ENCODE measurements at regions not wholly inside any gene's neighbourhood (a gene's known extent, or its start where the extent isn't known, plus 50 kb on each side); places are given as distances from the start of the nearest gene placed in this dataset.

DNA sequence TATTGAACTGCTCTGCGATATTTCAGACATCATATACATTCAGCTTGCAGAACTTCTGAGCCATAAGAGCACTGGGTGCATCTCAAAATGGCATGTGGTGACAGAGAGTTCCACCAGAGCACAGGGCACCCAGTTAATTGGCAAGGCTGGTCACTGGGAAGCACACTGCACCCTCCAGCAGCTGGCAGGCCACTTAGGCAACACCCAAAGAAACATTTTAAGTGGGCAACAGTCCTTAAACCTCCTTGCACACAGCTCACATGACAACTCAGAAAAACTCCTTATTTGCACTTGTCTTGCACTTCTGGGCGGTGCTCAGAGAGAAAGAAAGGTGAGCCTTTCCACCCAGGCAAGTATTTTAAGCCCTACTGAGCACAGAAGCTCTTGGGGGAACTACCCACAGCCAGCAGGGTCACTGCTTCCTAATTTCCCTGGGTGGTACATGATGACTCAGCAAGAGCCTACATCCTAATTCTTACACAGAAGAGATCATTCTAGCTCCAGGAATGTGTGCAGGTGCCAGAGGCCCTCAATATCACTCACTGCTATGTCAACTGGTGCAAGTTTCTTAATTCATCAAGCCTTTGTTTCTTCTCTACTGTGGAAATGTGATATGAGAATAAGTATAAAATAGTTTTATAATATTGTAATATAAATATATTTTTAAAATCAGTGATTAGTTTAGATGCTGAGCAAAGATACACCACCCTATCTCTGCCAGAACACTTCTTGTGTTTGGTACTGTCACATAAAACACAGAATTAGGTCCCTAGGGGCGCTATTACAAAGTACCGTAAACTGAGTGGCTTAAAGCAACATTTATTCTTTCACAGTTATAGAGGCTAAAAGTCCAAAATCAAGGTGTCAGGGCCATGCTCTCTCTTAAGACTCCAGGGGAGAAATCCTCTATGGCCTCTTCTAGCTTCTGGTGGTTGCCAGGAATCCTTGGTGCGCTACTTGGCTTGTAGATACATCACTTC lies 155.1 kb upstream of the PPARGC1A start:
- Histone ChIP-seq H3K9me3 (ENCODE audit: control insufficient read depth in 1 of 2, low read length in 2 of 2) (no peaks in the 10 kb centered on the region), H3K4me3 (ENCODE audit: low read length in 2 of 2) (no peak overlapping the region), H3K36me3 (ENCODE audit: insufficient read depth, low read length) (no peaks in the 10 kb centered on the region), H3K27me3 (ENCODE audit: insufficient read depth, low read length) (no peaks in the 10 kb centered on the region), H3K27ac (ENCODE audit: low read depth, low read length) (no peak overlapping the region), H3K4me1 (ENCODE audit: insufficient read depth, low read length) (no peaks in the 10 kb centered on the region)
- Mint-ChIP-seq H3K27me3 (no peaks in the 10 kb centered on the region), H3K9me3 (peaks cover 0 to 3% (median 0%) of the 10 kb centered on the region in 8 donors), H3K36me3 (no peaks in the 10 kb centered on the region), H3K27ac (no peak overlapping the region), H3K4me1 (no peaks in the 10 kb centered on the region), H3K4me3 (no peak overlapping the region)
- DNase-seq, result no peak
- ChIA-PET CTCF (ENCODE audit: partially characterized antibody) (no interaction called here), POLR2A (ENCODE audit: partially characterized antibody) (no interaction called here)
- intact Hi-C loops (cut with micrococcal nuclease), result no loop called here

DNA sequence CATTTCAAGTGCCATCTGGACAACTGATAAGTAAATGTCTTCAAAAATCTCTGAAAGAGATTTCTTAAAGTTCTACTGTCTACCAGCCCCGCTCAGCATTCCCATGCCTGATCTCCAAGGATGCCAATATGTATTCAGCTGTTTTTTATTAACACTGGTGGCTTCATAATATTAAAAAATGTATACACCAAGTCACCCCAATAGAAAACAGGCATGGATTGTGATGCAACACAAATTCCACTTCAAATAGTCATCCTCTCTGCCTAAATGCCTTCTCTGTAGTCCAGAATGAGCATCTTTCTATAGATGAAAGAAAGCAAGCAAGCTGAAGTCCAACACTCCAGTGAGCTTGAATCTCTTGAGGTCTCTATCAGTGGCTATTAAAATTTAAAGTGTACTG lies 152.2 kb upstream of the PPARGC1A start:
- CTCF ChIA-PET (ENCODE audit: partially characterized antibody), result no interaction called here

GRCh38 chr4:24040811-24041210 lies 151.0 kb upstream of the PPARGC1A start:
- POLR2A ChIA-PET (ENCODE audit: partially characterized antibody), result no interaction called here

More for the DNA sequence above, 152.2 kb upstream of the PPARGC1A start:
- H3K27me3 ChIP-seq (ENCODE audit: insufficient read depth, low read length), result no peaks in the 10 kb centered on the region
- H3K4me1 Mint-ChIP-seq, result no peaks in the 10 kb centered on the region
- H3K9me3 Mint-ChIP-seq, result peaks cover 0 to 3% (median 0%) of the 10 kb centered on the region in 8 donors
- no peaks in the 10 kb centered on the region for H3K36me3 ChIP-seq (ENCODE audit: insufficient read depth, low read length)
- H3K36me3 Mint-ChIP-seq, result no peaks in the 10 kb centered on the region
- no peak overlapping the region for H3K27ac Mint-ChIP-seq
- no peaks in the 10 kb centered on the region for H3K4me1 ChIP-seq (ENCODE audit: insufficient read depth, low read length)
- H3K27ac ChIP-seq (ENCODE audit: low read depth, low read length), result no peak overlapping the region
- no peak overlapping the region for H3K4me3 Mint-ChIP-seq
- DNase-seq, result no peak
- POLR2A ChIA-PET (ENCODE audit: partially characterized antibody), result no interaction called here
- H3K27me3 Mint-ChIP-seq, result no peaks in the 10 kb centered on the region
- H3K4me3 ChIP-seq (ENCODE audit: low read length in 2 of 2), result no peak overlapping the region
- H3K9me3 ChIP-seq (ENCODE audit: control insufficient read depth in 1 of 2, low read length in 2 of 2), result no peaks in the 10 kb centered on the region
- intact Hi-C loops (cut with micrococcal nuclease), result no loop called here

DNA sequence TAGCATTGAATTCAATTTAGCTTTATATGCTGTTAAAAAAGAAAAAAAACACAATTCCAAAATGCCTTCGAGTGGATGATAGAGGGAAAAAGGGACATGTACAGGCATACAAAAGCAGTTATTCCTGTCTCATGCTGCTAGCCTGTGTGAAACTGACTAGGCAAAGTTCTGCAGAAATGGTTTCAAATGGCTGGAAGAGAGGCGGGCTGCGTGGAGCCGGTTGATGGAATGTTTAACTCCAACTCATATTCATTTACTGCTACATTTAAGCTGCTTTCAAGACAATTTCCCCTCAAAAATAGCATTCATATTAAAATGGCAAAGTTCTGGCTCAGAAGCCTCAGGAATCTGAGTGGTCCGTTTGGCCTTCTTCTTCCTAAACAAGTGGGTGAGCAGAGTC lies 143.8 kb upstream of the PPARGC1A start:
- CTCF ChIA-PET (ENCODE audit: partially characterized antibody), result no interaction called here
- Histone ChIP-seq H3K9me3 (ENCODE audit: control insufficient read depth in 1 of 2, low read length in 2 of 2) (no peaks in the 10 kb centered on the region), H3K4me1 (ENCODE audit: insufficient read depth, low read length) (no peaks in the 10 kb centered on the region), H3K36me3 (ENCODE audit: insufficient read depth, low read length) (no peaks in the 10 kb centered on the region), H3K27me3 (ENCODE audit: insufficient read depth, low read length) (no peaks in the 10 kb centered on the region), H3K27ac (ENCODE audit: low read depth, low read length) (no peak overlapping the region), H3K4me3 (ENCODE audit: low read length in 2 of 2) (no peak overlapping the region)
- no peaks in the 10 kb centered on the region for H3K36me3 Mint-ChIP-seq
- POLR2A ChIA-PET (ENCODE audit: partially characterized antibody), result no interaction called here
- no peaks in the 10 kb centered on the region for H3K4me1 Mint-ChIP-seq
- no peak overlapping the region for H3K4me3 Mint-ChIP-seq
- H3K27me3 Mint-ChIP-seq, result no peaks in the 10 kb centered on the region
- H3K27ac Mint-ChIP-seq, result no peak overlapping the region
- no peak for DNase-seq
- H3K9me3 Mint-ChIP-seq, result no peaks in the 10 kb centered on the region
- intact Hi-C loops (cut with micrococcal nuclease), result no loop called here

More at GRCh38 chr4:24040811-24041210, 151.0 kb upstream of the PPARGC1A start:
- Mint-ChIP-seq H3K36me3 (no peaks in the 10 kb centered on the region), H3K4me1 (no peaks in the 10 kb centered on the region), H3K27me3 (no peaks in the 10 kb centered on the region), H3K9me3 (peaks cover 0 to 3% (median 0%) of the 10 kb centered on the region in 8 donors), H3K27ac (no peak overlapping the region), H3K4me3 (no peak overlapping the region)
- no peaks in the 10 kb centered on the region for H3K36me3 ChIP-seq (ENCODE audit: insufficient read depth, low read length)
- CTCF ChIA-PET (ENCODE audit: partially characterized antibody), result no interaction called here
- H3K27me3 ChIP-seq (ENCODE audit: insufficient read depth, low read length), result no peaks in the 10 kb centered on the region
- no peak overlapping the region for H3K4me3 ChIP-seq (ENCODE audit: low read length in 2 of 2)
- H3K4me1 ChIP-seq (ENCODE audit: insufficient read depth, low read length), result no peaks in the 10 kb centered on the region
- intact Hi-C loops (cut with micrococcal nuclease), result no loop called here
- no peaks in the 10 kb centered on the region for H3K9me3 ChIP-seq (ENCODE audit: control insufficient read depth in 1 of 2, low read length in 2 of 2)
- no peak for DNase-seq
- H3K27ac ChIP-seq (ENCODE audit: low read depth, low read length), result no peak overlapping the region

- POLR2A ChIA-PET (ENCODE audit: partially characterized antibody), result no interaction called here
- no peaks in the 10 kb centered on the region for H3K36me3 ChIP-seq (ENCODE audit: insufficient read depth, low read length)
- intact Hi-C loops (cut with micrococcal nuclease), result no loop called here
Measured at GRCh38 chr4:24032371-24032989, 142.6 kb upstream of the PPARGC1A start.

DNA sequence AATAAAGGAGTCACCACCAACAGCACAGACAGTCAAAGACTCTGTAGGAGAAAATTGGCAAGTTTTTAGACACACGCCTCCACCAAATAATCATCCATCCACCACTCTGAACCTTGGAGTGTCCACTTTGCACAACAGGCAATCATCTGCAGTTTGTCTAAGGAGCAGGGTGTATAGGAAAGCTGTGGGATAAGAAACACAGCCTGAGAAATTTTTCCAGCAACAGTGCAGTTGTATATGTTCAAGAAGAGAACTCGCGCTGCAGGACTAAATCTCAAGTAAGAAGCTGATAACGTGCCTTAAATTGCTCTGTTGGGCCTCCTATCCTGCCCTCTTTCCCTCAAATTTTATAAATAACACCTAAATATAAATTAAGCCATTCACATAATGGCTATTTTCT lies 136.7 kb upstream of the PPARGC1A start:
- Mint-ChIP-seq H3K4me1 (no peaks in the 10 kb centered on the region), H3K27me3 (no peaks in the 10 kb centered on the region)

More at GRCh38 chr4:24032371-24032989, 142.6 kb upstream of the PPARGC1A start:
- no peak overlapping the region for H3K27ac ChIP-seq (ENCODE audit: low read depth, low read length)
- CTCF ChIA-PET (ENCODE audit: partially characterized antibody), result no interaction called here
- H3K4me1 Mint-ChIP-seq, result no peaks in the 10 kb centered on the region
- no peaks in the 10 kb centered on the region for H3K36me3 Mint-ChIP-seq
- no peaks in the 10 kb centered on the region for H3K27me3 ChIP-seq (ENCODE audit: insufficient read depth, low read length)
- H3K27me3 Mint-ChIP-seq, result no peaks in the 10 kb centered on the region
- H3K9me3 Mint-ChIP-seq, result no peaks in the 10 kb centered on the region
- no peak overlapping the region for H3K4me3 ChIP-seq (ENCODE audit: low read length in 2 of 2)
- no peak overlapping the region for H3K27ac Mint-ChIP-seq
- H3K4me1 ChIP-seq (ENCODE audit: insufficient read depth, low read length), result no peaks in the 10 kb centered on the region
- H3K9me3 ChIP-seq (ENCODE audit: control insufficient read depth in 1 of 2, low read length in 2 of 2), result no peaks in the 10 kb centered on the region
- no peak for DNase-seq
- no peak overlapping the region for H3K4me3 Mint-ChIP-seq

GRCh38 chr4:24024605-24025004 lies 134.8 kb upstream of the PPARGC1A start:
- H3K27ac ChIP-seq (ENCODE audit: low read depth, low read length), result no peak overlapping the region
- ChIA-PET POLR2A (ENCODE audit: partially characterized antibody) (no interaction called here), CTCF (ENCODE audit: partially characterized antibody) (no interaction called here)
- no peaks in the 10 kb centered on the region for H3K9me3 ChIP-seq (ENCODE audit: control insufficient read depth in 1 of 2, low read length in 2 of 2)
- H3K4me1 ChIP-seq (ENCODE audit: insufficient read depth, low read length), result no peaks in the 10 kb centered on the region
- Mint-ChIP-seq H3K9me3 (peaks cover 0 to 4% (median 0%) of the 10 kb centered on the region in 8 donors), H3K36me3 (no peaks in the 10 kb centered on the region), H3K4me1 (no peaks in the 10 kb centered on the region), H3K4me3 (no peak overlapping the region), H3K27ac (no peak overlapping the region), H3K27me3 (no peaks in the 10 kb centered on the region)
- H3K36me3 ChIP-seq (ENCODE audit: insufficient read depth, low read length), result no peaks in the 10 kb centered on the region
- intact Hi-C loops (cut with micrococcal nuclease), result no loop called here
- no peak for DNase-seq
- no peak overlapping the region for H3K4me3 ChIP-seq (ENCODE audit: low read length in 2 of 2)
- no peaks in the 10 kb centered on the region for H3K27me3 ChIP-seq (ENCODE audit: insufficient read depth, low read length)

More for the DNA sequence above, 136.7 kb upstream of the PPARGC1A start:
- Histone ChIP-seq H3K27ac (ENCODE audit: low read depth, low read length) (no peak overlapping the region), H3K27me3 (ENCODE audit: insufficient read depth, low read length) (no peaks in the 10 kb centered on the region), H3K36me3 (ENCODE audit: insufficient read depth, low read length) (no peaks in the 10 kb centered on the region), H3K4me1 (ENCODE audit: insufficient read depth, low read length) (no peaks in the 10 kb centered on the region), H3K9me3 (ENCODE audit: control insufficient read depth in 1 of 2, low read length in 2 of 2) (no peaks in the 10 kb centered on the region), H3K4me3 (ENCODE audit: low read length in 2 of 2) (no peak overlapping the region)
- Mint-ChIP-seq H3K27ac (no peak overlapping the region), H3K36me3 (no peaks in the 10 kb centered on the region), H3K9me3 (peaks cover 0 to 3% (median 0%) of the 10 kb centered on the region in 8 donors), H3K4me3 (no peak overlapping the region)
- ChIA-PET POLR2A (ENCODE audit: partially characterized antibody) (no interaction called here), CTCF (ENCODE audit: partially characterized antibody) (no interaction called here)
- intact Hi-C loops (cut with micrococcal nuclease), result no loop called here
- DNase-seq, result no peak

Measured in CD4-positive, alpha-beta memory T cell (primary cell).